ACC112 (cell line): ENCODE measurements at regions not wholly inside any gene's neighbourhood (a gene's known extent, or its start where the extent isn't known, plus 50 kb on each side); places are given as distances from the start of the nearest gene placed in this dataset.

Experiments
- H2AFZ ChIP-seq: fragments of 200-600 bp; sonication (generic); one replicate; pipeline ENCODE4 v1.6.0; 2017; ENCODE audit warnings: antibody characterized with exemption, low read length; ENCODE audit not compliant: unreplicated experiment
- H3K27ac ChIP-seq: fragments of 200-600 bp; sonication (generic); 2 replicates; pipeline ENCODE4 v1.5.1; 2014; ENCODE audit warnings: low read depth, mild to moderate bottlenecking, antibody characterized with exemption, low read length, moderate library complexity
- H3K27me3 ChIP-seq: fragments of 200-600 bp; sonication (generic); 2 replicates; pipeline ENCODE4 v1.6.1; 2014; ENCODE audit warnings: mild to moderate bottlenecking, antibody characterized with exemption, low read length, moderate library complexity, mixed read lengths; ENCODE audit not compliant: insufficient read depth
- H3K36me3 ChIP-seq: fragments of 200-600 bp; sonication (generic); 2 replicates; pipeline ENCODE4 v1.6.1; 2016; ENCODE audit warnings: mild to moderate bottlenecking, antibody characterized with exemption, low read length, moderate library complexity, mixed read lengths; ENCODE audit not compliant: insufficient read depth
- H3K4me1 ChIP-seq: fragments of 200-600 bp; sonication (generic); one replicate; pipeline ENCODE4 v1.6.1; 2016; ENCODE audit warnings: low read length, mixed read lengths; ENCODE audit not compliant: insufficient read depth, unreplicated experiment, control insufficient read depth
- H3K4me3 ChIP-seq: fragments of 200-600 bp; sonication (generic); 2 replicates; pipeline ENCODE4 v1.5.1; 2014; ENCODE audit warnings: mild to moderate bottlenecking, low read depth, low read length
- H3K79me2 ChIP-seq: fragments of 200-600 bp; sonication (generic); one replicate; pipeline ENCODE4 v1.6.0; 2016; ENCODE audit warnings: low read length; ENCODE audit not compliant: control insufficient read depth, unreplicated experiment, insufficient read depth

DNA sequence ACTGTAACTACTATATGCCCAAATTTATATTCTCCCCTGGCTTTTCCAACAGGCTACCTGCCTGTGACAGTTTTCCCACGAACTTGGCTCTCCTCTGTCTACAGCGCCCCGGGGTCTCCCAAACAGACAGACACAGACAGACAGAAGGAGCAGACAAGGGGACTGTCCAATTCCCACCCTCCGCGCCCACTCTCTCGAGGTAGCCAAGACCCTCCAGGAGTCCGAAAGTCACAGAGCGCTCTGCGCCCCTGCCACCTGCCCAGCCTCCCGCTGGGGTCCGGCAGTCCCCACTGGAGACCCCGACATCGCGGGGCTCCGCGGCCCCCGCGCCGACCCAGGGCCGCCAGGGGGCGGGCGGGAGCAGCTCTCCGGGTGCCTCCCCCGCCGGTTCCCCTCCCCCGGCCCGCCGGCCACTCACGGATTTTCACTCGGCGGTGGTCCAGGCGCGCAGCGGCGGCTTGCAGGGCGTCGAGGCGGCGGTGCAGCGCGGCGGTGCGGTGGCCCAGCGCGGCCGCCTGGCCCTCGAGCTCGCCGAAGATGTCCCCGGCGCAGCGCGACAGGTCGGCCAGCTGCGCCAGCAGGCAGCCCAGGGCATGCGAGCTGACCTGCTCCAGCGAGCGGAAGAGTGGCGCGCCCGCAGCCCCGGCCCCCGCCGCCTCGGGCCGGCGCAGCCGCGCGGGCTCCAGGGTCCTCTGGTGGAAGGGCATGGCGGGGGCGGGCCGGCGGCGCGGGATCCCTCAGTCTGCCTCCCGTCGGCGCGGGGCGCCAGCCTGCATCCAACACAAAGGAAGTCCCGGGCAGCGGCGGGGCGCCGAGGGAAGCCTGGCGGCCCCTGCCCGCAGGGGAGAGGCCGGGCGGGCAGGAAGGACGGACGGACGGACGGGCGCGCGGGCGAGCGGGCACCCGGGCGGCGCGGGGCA, 81.3 kb upstream of the CCDC28A start:
- Histone ChIP-seq H2AFZ (peak overlapping the region; percentile 95), H3K4me1 (peaks cover 14% of the 10 kb centered on the region), H3K79me2 (peaks cover 29% of the 10 kb centered on the region), H3K27ac (peak overlapping the region; percentile 71), H3K27me3 (no peaks in the 10 kb centered on the region), H3K36me3 (no peaks in the 10 kb centered on the region), H3K4me3 (peak overlapping the region; percentile 95)

DNA sequence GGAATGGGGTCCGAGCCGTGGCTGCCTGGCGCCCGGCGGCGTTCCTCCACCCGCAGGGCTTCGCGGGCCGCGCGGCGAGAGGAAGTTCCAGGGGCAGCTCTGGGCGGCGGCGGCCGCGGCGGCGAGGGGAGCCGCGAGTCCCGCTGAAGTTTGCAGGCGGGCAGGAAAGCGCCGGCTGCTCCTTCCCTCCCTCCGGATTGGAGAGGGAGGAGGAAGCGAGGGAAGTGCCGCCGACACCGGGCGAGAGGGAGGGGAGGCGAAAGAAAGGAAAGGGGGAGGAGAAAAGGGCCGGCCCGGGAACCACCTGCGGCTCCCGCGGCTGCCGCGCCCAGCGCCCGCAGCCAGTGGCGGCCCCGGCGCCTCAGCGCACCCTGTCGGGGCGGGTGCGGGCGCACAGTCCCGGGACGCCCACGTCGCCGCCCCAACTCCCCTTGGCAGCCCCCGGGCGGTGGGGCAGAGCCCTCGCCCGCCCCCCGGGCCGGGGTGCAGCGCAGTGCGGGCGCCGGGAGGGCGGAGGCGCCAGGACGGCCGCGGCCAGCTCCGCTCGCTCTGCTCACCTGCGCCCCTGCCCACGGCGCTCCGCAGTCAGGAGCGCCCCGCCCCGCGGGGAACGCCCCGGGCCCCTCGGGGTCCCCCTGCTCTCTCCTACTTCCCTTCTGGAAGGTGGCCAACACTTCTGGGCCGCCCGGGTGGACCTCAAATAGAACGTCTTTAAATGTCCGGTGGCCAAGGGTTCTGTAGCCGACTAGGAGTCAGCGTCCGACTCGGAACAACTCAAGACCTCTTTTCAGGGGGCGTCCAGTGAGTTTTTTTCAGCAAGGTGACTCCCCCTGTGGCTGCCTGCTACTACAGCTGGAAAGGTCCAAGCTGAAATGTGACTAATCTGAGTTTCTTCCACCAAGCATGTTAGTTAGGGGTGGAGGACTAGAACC, 80.3 kb upstream of the CCDC28A start:
- H2AFZ ChIP-seq = peak overlapping the region; percentile 95
- no peaks in the 10 kb centered on the region for H3K27me3 ChIP-seq
- H3K27ac ChIP-seq = peak overlapping the region; percentile 71; the same call in 1 of the 2 replicates

DNA sequence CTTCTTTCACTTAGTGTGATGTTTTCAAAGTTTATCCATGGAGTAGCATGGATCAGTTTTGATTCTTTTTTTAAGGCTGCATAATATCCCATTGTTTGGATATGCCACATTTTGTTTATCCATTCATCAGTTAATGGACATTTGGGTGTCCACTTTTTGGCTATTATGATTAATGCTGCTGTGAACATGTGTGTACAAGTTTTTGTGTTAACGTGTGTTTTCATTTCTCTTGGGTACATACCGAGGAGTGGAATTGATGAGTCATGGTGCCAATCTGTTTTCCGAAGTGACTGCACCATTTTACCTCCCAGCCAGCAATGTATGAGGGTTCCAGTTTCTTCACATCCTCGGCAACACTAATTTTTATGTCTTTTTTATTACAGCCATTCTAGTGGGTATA, 78.4 kb upstream of the CCDC28A start:
- Histone ChIP-seq H3K4me3 (no peak overlapping the region), H3K27ac (no peak overlapping the region), H2AFZ (no peak overlapping the region), H3K27me3 (no peaks in the 10 kb centered on the region), H3K4me1 (peaks cover 14% of the 10 kb centered on the region), H3K36me3 (no peaks in the 10 kb centered on the region), H3K79me2 (peaks cover 10% of the 10 kb centered on the region)

More for the DNA sequence above, 80.3 kb upstream of the CCDC28A start:
- no peaks in the 10 kb centered on the region for H3K36me3 ChIP-seq
- H3K79me2 ChIP-seq = peaks cover 24% of the 10 kb centered on the region
- H3K4me1 ChIP-seq = peaks cover 14% of the 10 kb centered on the region
- H3K4me3 ChIP-seq = peak overlapping the region; percentile 95

DNA sequence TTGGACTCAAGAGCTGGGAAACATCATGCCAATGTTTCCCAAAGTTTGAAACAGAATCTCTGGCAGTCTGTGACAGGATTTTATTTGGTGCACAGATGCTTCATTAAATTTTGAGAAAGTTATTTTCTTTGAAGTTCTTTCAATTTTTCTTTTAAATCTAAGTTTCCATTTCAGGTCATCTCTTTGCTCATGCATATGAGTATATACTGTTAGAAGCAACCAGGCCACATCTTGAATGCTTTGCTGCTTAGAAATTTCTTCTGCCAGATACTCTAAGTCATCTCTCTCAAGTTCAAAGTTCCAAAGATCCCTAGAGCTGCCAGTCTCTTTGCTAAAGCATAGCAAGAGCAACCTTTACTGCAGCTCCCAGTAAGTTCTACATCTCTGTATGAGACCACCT, 59.1 kb upstream of the CCDC28A start:
- no peaks in the 10 kb centered on the region for H3K79me2 ChIP-seq
- no peak overlapping the region for H2AFZ ChIP-seq
- H3K4me3 ChIP-seq = no peak overlapping the region
- H3K36me3 ChIP-seq = no peaks in the 10 kb centered on the region
- H3K27ac ChIP-seq = no peak overlapping the region
- peaks cover 9% of the 10 kb centered on the region for H3K4me1 ChIP-seq
- no peaks in the 10 kb centered on the region for H3K27me3 ChIP-seq

DNA sequence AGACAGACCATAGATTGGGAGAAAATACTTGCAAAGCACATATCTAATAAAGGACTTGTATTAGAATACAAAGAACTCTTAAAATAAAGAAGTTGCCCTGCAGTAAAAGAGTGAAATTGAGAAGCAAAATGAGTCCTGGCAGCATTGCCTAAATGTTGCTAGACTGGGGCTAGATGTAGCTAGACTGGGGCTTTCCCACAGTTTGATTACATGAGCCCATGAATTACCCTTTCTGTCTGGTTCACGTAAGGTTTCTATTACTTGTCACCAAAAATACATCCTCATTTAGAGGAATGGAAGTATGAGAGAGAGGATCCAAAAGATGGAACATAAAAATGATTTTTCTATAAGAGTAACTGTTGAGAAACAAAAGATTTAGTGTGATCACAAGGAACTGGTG, 57.6 kb upstream of the CCDC28A start:
- Histone ChIP-seq H3K27ac (no peak overlapping the region), H3K4me1 (peaks cover 10% of the 10 kb centered on the region), H3K4me3 (no peak overlapping the region), H3K36me3 (no peaks in the 10 kb centered on the region), H3K79me2 (no peaks in the 10 kb centered on the region), H3K27me3 (no peaks in the 10 kb centered on the region), H2AFZ (no peak overlapping the region)

DNA sequence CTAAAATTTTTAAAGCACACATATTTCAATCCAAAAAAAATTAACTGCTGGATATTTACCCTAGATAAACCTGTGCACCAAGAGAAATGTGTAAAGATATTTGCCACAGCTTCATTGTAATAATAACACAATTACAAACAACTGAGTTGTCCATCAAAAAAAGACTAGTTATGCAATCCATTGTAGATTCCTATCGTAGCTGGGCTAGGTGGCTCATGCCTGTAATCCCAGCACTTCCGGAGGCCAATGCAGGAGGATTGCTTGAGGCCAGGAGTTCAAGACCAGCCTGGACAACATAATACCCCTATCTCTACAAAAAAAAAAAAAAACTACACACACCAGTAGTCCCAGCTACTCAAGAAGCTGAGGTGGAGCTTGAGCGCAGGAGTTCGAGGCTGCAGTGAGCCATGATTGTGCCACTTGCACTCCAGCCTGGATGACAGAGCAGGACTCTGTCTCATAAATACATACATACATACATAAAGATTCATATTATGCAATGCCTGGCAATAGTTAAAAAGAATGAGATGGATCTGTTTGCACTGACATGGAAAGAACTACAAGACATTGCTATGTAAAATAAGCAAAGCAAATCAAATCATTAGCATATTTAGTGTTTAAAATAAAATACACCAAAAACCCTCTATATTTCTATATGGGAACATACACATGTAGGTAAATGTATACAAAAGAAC, 56.5 kb upstream of the CCDC28A start:
- H3K79me2 ChIP-seq = no peaks in the 10 kb centered on the region
- H3K27me3 ChIP-seq = no peaks in the 10 kb centered on the region
- no peak overlapping the region for H2AFZ ChIP-seq
- H3K36me3 ChIP-seq = no peaks in the 10 kb centered on the region
- H3K4me1 ChIP-seq = peaks cover 10% of the 10 kb centered on the region
- H3K4me3 ChIP-seq = no peak overlapping the region
- no peak overlapping the region for H3K27ac ChIP-seq

DNA sequence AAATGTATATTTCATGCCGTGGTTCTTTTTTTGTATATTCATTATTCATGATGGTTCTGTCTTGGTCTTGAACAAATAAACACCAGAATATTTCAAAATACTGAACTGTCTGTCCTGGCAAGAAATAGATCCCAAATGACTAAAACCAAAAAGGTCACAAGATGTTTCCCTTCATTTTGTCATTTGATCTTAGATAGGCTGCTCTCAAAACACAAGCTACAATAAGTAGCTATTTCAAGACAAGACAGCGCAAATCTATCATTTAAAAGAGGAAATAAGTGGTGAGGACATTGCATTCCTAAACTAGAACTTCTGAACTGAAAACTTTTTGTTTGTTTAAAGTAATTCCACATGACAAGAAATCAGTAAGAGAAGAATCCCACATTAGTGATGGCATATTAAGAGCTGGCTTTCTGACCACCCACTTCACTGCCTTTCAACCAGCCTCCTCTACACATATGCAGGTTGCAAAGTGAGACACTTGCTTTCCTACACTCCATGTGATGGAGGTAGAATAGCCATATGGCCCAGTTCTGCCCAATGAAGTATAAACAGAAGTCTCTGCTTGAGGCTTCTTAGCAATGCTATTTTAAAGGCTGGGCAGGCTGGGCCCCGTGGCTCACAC, 54.4 kb upstream of the CCDC28A start:
- no peaks in the 10 kb centered on the region for H3K79me2 ChIP-seq

DNA sequence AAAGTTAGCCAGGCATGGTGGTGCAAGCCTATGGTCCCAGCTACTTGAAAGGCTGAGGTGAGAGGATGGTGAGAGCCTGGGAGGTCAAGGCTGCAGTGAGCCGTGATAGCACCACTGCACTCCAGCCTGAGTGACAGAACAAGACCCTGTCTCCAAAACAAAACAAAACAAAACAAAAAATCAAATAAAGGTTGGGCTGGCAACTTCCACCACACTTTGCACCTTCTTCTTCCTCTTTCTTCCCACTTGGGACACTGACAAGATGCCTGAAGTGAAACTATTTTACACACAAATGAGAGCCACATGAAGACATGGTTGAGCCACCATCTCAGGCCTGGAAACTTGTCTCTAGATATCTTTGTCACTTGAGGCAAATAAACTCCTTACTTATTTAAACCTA, 53.8 kb upstream of the CCDC28A start:
- H3K27ac ChIP-seq = no peak overlapping the region
- H3K4me3 ChIP-seq = no peak overlapping the region
- no peaks in the 10 kb centered on the region for H3K27me3 ChIP-seq
- H2AFZ ChIP-seq = no peak overlapping the region
- no peaks in the 10 kb centered on the region for H3K36me3 ChIP-seq
- peaks cover 27% of the 10 kb centered on the region for H3K4me1 ChIP-seq
- H3K79me2 ChIP-seq = no peaks in the 10 kb centered on the region

More for the DNA sequence above, 54.4 kb upstream of the CCDC28A start:
- Histone ChIP-seq H3K27ac (no peak overlapping the region), H2AFZ (peak overlapping the region; percentile 36), H3K4me1 (peaks cover 26% of the 10 kb centered on the region), H3K27me3 (no peaks in the 10 kb centered on the region), H3K36me3 (no peaks in the 10 kb centered on the region), H3K4me3 (no peak overlapping the region)

DNA sequence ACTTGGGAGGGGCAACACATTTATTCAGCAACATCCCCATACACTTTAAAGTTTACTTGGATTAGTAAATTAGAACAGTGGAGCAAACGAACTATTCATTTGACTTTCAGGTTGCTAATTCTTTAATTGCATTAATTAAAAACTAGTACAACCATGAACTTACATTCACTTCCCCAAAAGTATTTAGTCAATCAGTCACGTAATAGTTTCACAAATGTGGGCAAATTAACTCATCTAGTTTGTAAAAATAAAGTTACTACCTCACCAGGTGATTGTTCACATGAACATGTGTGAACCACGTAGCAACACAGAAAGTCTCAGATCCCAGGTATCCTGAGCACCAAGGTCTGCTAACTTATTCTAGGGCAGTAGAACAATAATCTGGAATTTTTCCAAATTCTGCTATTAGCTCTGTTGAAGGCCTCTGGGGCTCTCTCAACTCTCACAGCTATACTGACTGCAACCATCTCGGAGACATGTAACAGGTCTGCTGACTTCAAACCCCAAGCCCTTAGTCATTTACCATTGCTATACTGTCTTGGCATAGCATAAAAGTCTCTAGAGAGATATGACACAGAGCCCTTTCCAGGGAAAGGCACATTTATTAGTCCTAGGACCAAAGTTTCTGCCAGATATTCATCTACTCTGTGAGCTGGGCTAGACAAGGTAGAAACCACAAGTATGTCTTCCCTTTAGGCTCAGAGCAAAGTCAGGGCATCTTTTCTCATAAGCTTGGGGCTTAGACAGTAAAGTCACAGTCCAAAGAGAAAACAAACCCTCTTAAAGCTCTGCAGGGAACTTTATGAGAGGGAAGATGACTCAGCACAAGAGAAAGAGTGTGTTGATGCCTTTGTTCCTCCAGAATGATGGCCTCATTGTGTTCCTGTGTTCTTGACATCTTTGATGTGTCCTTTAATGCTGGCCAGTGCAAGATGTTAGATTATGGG, 50.9 kb upstream of the CCDC28A start:
- Histone ChIP-seq H3K4me3 (no peak overlapping the region), H3K27ac (peak overlapping the region; percentile 56), H2AFZ (peak overlapping the region; percentile 40), H3K36me3 (no peaks in the 10 kb centered on the region), H3K4me1 (peaks cover 27% of the 10 kb centered on the region), H3K27me3 (no peaks in the 10 kb centered on the region), H3K79me2 (no peaks in the 10 kb centered on the region)
